ENCODE measurements at regions not wholly inside any gene's neighbourhood (a gene's known extent, or its start where the extent isn't known, plus 50 kb on each side); places are given as distances from the start of the nearest gene placed in this dataset.

DNA sequence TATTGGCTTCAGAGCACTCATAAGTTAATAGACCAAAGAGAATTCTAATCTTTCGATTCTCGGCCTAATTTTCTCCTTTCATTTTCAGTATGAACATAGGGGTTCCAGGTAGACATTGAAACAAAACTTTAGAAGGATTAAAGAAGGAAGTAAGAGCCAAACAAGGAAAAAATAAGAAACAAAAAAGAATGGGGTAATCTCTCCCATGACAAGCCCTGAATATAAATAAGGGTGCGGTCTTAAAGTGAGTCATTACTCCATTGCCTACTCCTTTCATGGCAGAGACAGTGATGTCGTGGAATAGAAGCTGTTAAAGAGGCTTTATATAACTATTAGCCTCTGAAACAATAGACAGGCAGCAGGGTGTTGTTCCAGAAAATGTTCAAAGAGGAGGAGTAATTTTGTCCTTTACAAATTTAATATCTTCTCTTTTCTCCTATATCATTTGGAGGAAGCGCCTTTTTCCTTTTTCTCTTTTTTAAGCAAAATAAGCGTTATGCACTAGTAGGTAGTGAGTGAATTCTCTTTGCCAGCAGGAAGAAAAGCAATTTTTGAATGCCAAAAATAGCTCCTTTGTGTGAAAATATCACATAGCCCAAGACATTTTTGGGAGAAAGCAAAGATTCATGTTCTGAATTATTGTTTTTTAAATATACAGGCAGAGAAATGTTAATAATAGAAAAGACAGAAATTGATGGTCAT lies 607.9 kb upstream of the KCNMB2 start:
- no peaks in the 10 kb centered on the region for H3K9me3 ChIP-seq (ENCODE audit: control insufficient read depth in 2 of 2, low read length in 2 of 2)
- H3K27ac ChIP-seq (ENCODE audit: low read depth in 2 of 2, low read length in 2 of 2): no peak overlapping the region
- H3K27me3 ChIP-seq (ENCODE audit: control insufficient read depth in 2 of 2, insufficient read depth in 2 of 2, low read length in 2 of 2): no peaks in the 10 kb centered on the region
- no peaks in the 10 kb centered on the region for H3K36me3 ChIP-seq (ENCODE audit: control insufficient read depth in 2 of 2, insufficient read depth in 2 of 2, low read length in 2 of 2)
- H3K4me3 ChIP-seq (ENCODE audit: low read length in 2 of 2): no peak overlapping the region
- no peak overlapping the region for H3K9ac ChIP-seq (ENCODE audit: low read depth in 1 of 2, low read length in 2 of 2)
- no peaks in the 10 kb centered on the region for H3K4me1 ChIP-seq (ENCODE audit: control insufficient read depth in 2 of 2, insufficient read depth in 2 of 2, low read length in 2 of 2)

DNA sequence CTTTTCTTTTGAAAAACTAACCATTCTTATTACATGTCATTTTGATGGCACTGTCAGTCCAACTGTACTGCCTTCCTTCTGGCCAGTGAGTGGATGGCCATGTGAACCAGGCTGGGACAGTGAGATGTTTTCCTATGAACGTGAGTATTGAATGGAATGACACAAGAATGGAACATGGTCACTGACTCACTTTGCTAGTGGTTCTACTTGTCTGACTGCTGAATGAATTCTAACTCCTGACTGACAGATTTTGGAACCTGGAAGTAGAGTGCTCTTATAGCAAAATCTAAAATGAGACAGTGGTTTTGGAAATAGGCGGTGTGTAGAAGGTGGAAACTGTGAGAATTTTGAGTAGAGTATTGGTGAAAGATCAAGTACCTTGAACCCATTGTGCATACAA lies 606.9 kb upstream of the KCNMB2 start:
- no peak overlapping the region for H3K27ac ChIP-seq (ENCODE audit: low read depth in 2 of 2, low read length in 2 of 2)
- H3K9me3 ChIP-seq (ENCODE audit: control insufficient read depth in 2 of 2, low read length in 2 of 2): no peaks in the 10 kb centered on the region
- no peaks in the 10 kb centered on the region for H3K36me3 ChIP-seq (ENCODE audit: control insufficient read depth in 2 of 2, insufficient read depth in 2 of 2, low read length in 2 of 2)
- H3K9ac ChIP-seq (ENCODE audit: low read depth in 1 of 2, low read length in 2 of 2): no peak overlapping the region
- no peaks in the 10 kb centered on the region for H3K27me3 ChIP-seq (ENCODE audit: control insufficient read depth in 2 of 2, insufficient read depth in 2 of 2, low read length in 2 of 2)
- no peak overlapping the region for H3K4me3 ChIP-seq (ENCODE audit: low read length in 2 of 2)
- no peaks in the 10 kb centered on the region for H3K4me1 ChIP-seq (ENCODE audit: control insufficient read depth in 2 of 2, insufficient read depth in 2 of 2, low read length in 2 of 2)

DNA sequence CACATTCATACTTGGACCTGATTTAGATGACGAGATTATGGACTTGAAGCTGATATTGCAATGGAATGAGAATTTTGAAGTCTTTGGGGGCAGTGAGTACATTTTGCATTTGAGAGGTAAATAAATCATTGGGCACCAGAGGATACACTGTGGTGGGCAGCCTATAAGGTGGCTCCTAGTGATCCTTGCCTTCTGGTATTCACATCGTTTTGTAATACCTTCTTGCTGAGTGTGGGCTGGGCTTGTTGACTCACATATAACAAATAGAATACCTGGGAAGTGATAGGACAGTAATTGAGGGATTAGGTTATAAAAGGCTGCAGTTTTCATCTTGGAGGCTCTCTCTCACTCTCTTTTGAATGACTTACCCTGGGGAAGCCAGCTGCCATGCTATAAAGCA lies 605.5 kb upstream of the KCNMB2 start:
- Histone ChIP-seq H3K27me3 (ENCODE audit: control insufficient read depth in 2 of 2, insufficient read depth in 2 of 2, low read length in 2 of 2) (no peaks in the 10 kb centered on the region), H3K9ac (ENCODE audit: low read depth in 1 of 2, low read length in 2 of 2) (no peak overlapping the region), H3K4me3 (ENCODE audit: low read length in 2 of 2) (no peak overlapping the region), H3K9me3 (ENCODE audit: control insufficient read depth in 2 of 2, low read length in 2 of 2) (no peaks in the 10 kb centered on the region), H3K4me1 (ENCODE audit: control insufficient read depth in 2 of 2, insufficient read depth in 2 of 2, low read length in 2 of 2) (no peaks in the 10 kb centered on the region), H3K36me3 (ENCODE audit: control insufficient read depth in 2 of 2, insufficient read depth in 2 of 2, low read length in 2 of 2) (no peaks in the 10 kb centered on the region), H3K27ac (ENCODE audit: low read depth in 2 of 2, low read length in 2 of 2) (no peak overlapping the region)

DNA sequence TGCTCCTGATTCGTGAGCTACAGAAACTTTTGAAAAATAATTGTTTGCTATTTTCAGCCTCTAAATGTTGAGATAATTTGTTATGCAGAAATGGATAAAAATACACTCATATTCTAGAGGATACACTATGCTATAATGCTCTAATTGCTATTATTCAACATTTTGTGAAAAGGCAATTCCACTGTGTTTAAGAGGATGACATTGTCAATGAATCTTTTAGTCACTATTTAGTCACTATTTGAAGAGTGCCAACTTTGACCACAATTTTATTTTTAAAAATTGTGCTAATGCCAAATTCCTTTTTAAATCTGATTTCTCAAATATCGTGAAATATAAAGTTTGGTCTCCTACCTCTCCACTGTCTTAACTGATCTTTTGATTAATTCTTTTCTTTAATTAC lies 604.9 kb upstream of the KCNMB2 start:
- no peaks in the 10 kb centered on the region for H3K27me3 ChIP-seq (ENCODE audit: control insufficient read depth in 2 of 2, insufficient read depth in 2 of 2, low read length in 2 of 2)
- no peak overlapping the region for H3K4me3 ChIP-seq (ENCODE audit: low read length in 2 of 2)
- no peaks in the 10 kb centered on the region for H3K36me3 ChIP-seq (ENCODE audit: control insufficient read depth in 2 of 2, insufficient read depth in 2 of 2, low read length in 2 of 2)
- no peaks in the 10 kb centered on the region for H3K4me1 ChIP-seq (ENCODE audit: control insufficient read depth in 2 of 2, insufficient read depth in 2 of 2, low read length in 2 of 2)
- no peaks in the 10 kb centered on the region for H3K9me3 ChIP-seq (ENCODE audit: control insufficient read depth in 2 of 2, low read length in 2 of 2)
- no peak overlapping the region for H3K27ac ChIP-seq (ENCODE audit: low read depth in 2 of 2, low read length in 2 of 2)
- no peak overlapping the region for H3K9ac ChIP-seq (ENCODE audit: low read depth in 1 of 2, low read length in 2 of 2)

DNA sequence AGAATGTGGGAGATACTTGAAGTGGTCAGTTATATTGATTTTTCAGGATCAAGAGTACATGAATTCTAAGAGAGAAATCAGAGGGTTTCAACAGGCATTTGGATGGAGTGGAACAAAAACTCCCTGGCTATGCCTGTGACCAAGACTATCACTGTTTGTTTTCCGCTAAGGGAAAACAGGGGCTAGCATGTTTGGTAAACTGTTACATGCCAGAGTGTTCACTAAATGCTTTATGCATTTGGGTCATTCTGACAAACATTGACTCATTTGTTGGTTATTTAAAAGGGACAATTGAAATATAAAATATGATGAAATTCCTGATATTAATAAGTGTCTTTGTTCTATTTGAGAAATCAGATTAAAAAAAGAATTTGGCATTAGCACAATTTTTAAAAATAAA lies 603.9 kb upstream of the KCNMB2 start:
- no peaks in the 10 kb centered on the region for H3K4me1 ChIP-seq (ENCODE audit: control insufficient read depth in 2 of 2, insufficient read depth in 2 of 2, low read length in 2 of 2)
- H3K9ac ChIP-seq (ENCODE audit: low read depth in 1 of 2, low read length in 2 of 2): no peak overlapping the region
- no peaks in the 10 kb centered on the region for H3K27me3 ChIP-seq (ENCODE audit: control insufficient read depth in 2 of 2, insufficient read depth in 2 of 2, low read length in 2 of 2)
- no peaks in the 10 kb centered on the region for H3K9me3 ChIP-seq (ENCODE audit: control insufficient read depth in 2 of 2, low read length in 2 of 2)
- no peak overlapping the region for H3K27ac ChIP-seq (ENCODE audit: low read depth in 2 of 2, low read length in 2 of 2)
- H3K36me3 ChIP-seq (ENCODE audit: control insufficient read depth in 2 of 2, insufficient read depth in 2 of 2, low read length in 2 of 2): no peaks in the 10 kb centered on the region
- H3K4me3 ChIP-seq (ENCODE audit: low read length in 2 of 2): no peak overlapping the region

DNA sequence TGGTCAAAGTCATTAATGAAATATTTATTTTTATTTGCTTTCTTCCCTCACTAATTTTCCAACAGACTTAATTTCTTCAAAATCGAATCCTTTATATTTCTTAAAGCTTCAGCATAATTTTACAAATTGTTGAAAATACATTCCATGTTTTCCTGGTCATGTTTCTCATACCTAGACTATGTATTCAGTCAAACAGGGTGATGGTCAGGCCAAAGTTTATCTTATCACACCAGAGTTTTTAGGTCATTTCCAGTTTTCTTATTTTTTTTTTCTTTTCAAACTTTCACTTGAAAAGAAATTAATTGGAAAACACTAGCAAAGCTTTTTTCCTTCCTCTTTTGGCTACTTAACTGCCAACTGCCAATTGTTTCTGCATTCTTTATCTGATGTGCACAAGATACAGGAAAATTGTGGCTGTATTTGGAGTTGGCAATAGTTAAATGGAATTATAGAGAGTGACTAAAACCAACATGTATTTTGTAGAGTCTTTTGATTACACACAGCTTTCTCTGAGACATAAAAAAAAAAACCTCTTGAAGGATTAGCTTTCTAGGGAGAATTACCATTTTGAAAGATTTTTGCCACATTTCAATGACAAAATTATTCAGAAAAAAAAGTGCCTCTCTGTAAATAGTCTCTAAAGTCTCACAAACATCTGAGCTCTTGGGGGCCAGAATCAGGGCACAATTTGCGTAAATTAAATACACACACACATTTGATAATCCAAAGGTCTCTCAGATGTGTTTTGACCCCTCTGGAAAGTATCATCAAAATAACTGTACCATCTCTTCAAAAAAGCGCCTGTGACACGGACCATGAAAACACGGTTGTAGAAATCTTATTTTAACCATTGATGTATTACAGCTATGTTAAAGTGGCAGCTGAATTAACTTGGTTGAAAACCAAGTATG lies 603.2 kb upstream of the KCNMB2 start:
- Histone ChIP-seq H3K36me3 (ENCODE audit: control insufficient read depth in 2 of 2, insufficient read depth in 2 of 2, low read length in 2 of 2) (no peaks in the 10 kb centered on the region), H3K4me3 (ENCODE audit: low read length in 2 of 2) (no peak overlapping the region), H3K9me3 (ENCODE audit: control insufficient read depth in 2 of 2, low read length in 2 of 2) (no peaks in the 10 kb centered on the region), H3K27me3 (ENCODE audit: control insufficient read depth in 2 of 2, insufficient read depth in 2 of 2, low read length in 2 of 2) (no peaks in the 10 kb centered on the region), H3K9ac (ENCODE audit: low read depth in 1 of 2, low read length in 2 of 2) (no peak overlapping the region), H3K27ac (ENCODE audit: low read depth in 2 of 2, low read length in 2 of 2) (no peak overlapping the region), H3K4me1 (ENCODE audit: control insufficient read depth in 2 of 2, insufficient read depth in 2 of 2, low read length in 2 of 2) (no peaks in the 10 kb centered on the region)

DNA sequence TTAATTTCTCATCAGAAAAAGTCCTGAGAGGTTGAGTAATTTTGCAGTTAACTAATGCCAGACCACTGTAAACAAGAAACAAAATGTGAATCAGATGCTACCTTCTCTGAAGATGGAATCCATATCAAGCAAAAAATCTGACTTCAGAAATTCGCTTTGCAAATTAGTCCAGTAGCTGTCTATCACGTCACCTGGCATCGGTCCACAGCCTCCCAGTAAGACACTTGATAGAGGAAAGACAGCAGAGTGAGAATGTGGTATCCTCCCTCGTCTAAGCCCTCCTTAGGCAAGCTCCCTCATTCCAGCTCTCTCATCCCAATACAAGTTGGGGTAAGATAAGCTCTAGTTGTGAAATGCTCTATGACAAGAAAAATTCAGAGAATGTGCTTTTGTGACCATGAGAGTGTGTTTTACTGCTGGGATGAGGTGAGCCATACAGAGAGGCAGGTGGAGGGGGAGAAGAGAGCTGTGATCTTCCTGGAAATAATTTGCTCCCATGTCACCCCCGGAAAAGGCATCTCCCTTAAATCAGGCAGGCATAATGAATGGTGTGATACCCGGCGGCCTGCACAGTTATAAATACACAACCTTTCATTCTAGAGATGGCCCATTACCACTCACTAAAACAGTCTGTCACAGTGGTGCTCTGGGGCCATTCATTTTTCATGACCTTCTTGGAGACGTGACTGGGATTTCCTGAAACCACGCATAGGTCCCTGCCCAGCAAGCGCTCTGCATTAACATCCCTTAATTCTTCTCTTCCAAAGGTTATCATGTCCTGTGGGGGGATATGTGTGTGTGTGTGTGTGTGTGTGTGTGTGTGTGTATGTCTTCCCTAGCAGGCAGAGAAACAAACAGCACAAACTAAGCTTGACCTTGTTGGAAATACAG lies 602.0 kb upstream of the KCNMB2 start:
- Histone ChIP-seq H3K36me3 (ENCODE audit: control insufficient read depth in 2 of 2, insufficient read depth in 2 of 2, low read length in 2 of 2) (no peaks in the 10 kb centered on the region), H3K4me1 (ENCODE audit: control insufficient read depth in 2 of 2, insufficient read depth in 2 of 2, low read length in 2 of 2) (no peaks in the 10 kb centered on the region), H3K9ac (ENCODE audit: low read depth in 1 of 2, low read length in 2 of 2) (no peak overlapping the region), H3K27ac (ENCODE audit: low read depth in 2 of 2, low read length in 2 of 2) (no peak overlapping the region), H3K4me3 (ENCODE audit: low read length in 2 of 2) (no peak overlapping the region), H3K27me3 (ENCODE audit: control insufficient read depth in 2 of 2, insufficient read depth in 2 of 2, low read length in 2 of 2) (no peaks in the 10 kb centered on the region), H3K9me3 (ENCODE audit: control insufficient read depth in 2 of 2, low read length in 2 of 2) (no peaks in the 10 kb centered on the region)

DNA sequence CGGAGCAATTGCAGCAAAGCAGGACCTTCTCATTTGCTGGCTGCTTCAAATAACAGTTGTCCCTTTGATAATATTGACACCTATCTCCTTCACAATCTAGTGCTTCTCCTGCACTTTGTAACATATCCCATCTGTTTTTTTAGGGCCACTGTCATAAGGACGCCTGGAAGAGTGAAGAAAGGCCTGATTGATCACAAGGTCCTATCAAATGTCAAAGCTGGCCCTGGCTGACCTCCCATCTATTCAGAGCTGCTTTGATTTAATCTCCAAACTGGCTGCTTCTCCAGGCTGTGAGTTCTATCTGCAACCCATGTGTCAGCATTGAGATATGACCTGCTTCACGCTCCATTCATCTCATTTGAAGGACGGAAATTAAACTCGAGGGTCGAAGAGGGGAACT lies 601.2 kb upstream of the KCNMB2 start:
- Histone ChIP-seq H3K4me3 (ENCODE audit: low read length in 2 of 2) (no peak overlapping the region), H3K9ac (ENCODE audit: low read depth in 1 of 2, low read length in 2 of 2) (no peak overlapping the region), H3K36me3 (ENCODE audit: control insufficient read depth in 2 of 2, insufficient read depth in 2 of 2, low read length in 2 of 2) (no peaks in the 10 kb centered on the region), H3K9me3 (ENCODE audit: control insufficient read depth in 2 of 2, low read length in 2 of 2) (no peaks in the 10 kb centered on the region), H3K4me1 (ENCODE audit: control insufficient read depth in 2 of 2, insufficient read depth in 2 of 2, low read length in 2 of 2) (no peaks in the 10 kb centered on the region), H3K27me3 (ENCODE audit: control insufficient read depth in 2 of 2, insufficient read depth in 2 of 2, low read length in 2 of 2) (no peaks in the 10 kb centered on the region), H3K27ac (ENCODE audit: low read depth in 2 of 2, low read length in 2 of 2) (no peak overlapping the region)

DNA sequence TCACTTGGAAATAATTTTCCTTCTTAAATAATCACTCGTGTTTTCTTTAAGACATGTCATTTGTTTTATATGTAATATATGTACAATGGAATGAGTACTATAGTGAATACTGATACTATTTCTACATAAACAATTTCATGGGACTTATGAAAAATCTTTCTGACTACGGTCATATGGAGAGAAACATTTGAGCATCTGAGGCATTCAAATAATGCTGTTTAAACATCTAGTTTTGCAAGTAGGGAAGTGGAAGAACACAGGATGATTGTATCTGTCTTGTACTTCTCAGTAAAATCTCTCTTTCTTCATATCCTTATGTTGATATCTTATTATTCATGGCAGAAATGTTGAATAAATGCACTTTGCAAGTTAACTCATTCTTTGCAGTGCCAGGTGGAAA lies 599.5 kb upstream of the KCNMB2 start:
- Histone ChIP-seq H3K36me3 (ENCODE audit: control insufficient read depth in 2 of 2, insufficient read depth in 2 of 2, low read length in 2 of 2) (no peaks in the 10 kb centered on the region), H3K4me3 (ENCODE audit: low read length in 2 of 2) (no peak overlapping the region), H3K4me1 (ENCODE audit: control insufficient read depth in 2 of 2, insufficient read depth in 2 of 2, low read length in 2 of 2) (no peaks in the 10 kb centered on the region), H3K9me3 (ENCODE audit: control insufficient read depth in 2 of 2, low read length in 2 of 2) (no peaks in the 10 kb centered on the region), H3K27me3 (ENCODE audit: control insufficient read depth in 2 of 2, insufficient read depth in 2 of 2, low read length in 2 of 2) (no peaks in the 10 kb centered on the region), H3K9ac (ENCODE audit: low read depth in 1 of 2, low read length in 2 of 2) (no peak overlapping the region), H3K27ac (ENCODE audit: low read depth in 2 of 2, low read length in 2 of 2) (no peak overlapping the region)

DNA sequence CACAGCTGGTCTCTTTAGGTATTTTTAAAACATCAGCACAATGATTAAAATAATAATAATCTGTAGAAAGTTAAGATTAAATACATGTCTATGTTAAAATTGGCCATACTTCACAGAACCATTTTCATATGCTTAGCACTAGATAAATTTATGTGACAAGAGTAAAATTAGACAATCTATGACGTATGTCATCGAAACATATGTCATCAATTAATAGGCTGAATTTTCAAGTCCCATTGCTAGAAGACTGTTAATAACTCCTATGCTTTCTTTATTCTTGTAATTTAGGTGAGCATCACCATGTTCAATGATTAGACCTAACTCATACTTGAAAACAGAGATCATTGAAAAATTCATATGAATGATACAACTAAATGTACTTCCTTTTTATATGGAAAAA lies 593.3 kb upstream of the KCNMB2 start:
- Histone ChIP-seq H3K4me1 (ENCODE audit: control insufficient read depth in 2 of 2, insufficient read depth in 2 of 2, low read length in 2 of 2) (no peaks in the 10 kb centered on the region), H3K36me3 (ENCODE audit: control insufficient read depth in 2 of 2, insufficient read depth in 2 of 2, low read length in 2 of 2) (no peaks in the 10 kb centered on the region), H3K27ac (ENCODE audit: low read depth in 2 of 2, low read length in 2 of 2) (no peak overlapping the region), H3K4me3 (ENCODE audit: low read length in 2 of 2) (no peak overlapping the region), H3K9ac (ENCODE audit: low read depth in 1 of 2, low read length in 2 of 2) (no peak overlapping the region), H3K27me3 (ENCODE audit: control insufficient read depth in 2 of 2, insufficient read depth in 2 of 2, low read length in 2 of 2) (no peaks in the 10 kb centered on the region), H3K9me3 (ENCODE audit: control insufficient read depth in 2 of 2, low read length in 2 of 2) (no peaks in the 10 kb centered on the region)
